ENCODE measurements at regions not wholly inside any gene's neighbourhood (a gene's known extent, or its start where the extent isn't known, plus 50 kb on each side); places are given as distances from the start of the nearest gene placed in this dataset.

DNA sequence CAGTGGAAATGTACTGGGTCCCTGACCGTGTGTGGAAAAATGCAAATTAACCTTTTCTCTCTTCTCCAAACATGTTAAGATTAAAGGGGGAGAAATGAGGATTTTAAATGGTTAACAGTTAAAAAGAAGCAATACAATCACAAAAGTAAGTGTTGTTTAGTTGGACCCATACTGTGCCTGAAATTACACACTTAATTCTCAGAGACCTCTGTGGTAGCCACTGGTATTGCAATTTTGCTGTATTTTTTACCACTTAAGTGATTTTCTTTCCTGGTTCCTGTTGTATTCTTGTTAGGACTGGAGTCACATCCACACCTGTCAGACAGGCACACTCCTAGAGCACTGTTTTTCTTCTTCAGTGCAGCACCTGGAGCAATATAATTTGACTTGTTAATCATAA lies 179.6 kb upstream of the PDGFD start:
- FAIRE-seq (no peak), DNase-seq (ENCODE audit: low read depth, low spot score) (no peak)
- Histone ChIP-seq H3K4me2 (ENCODE audit: control insufficient read depth, extremely low read depth, insufficient read depth, low read depth, low read length) (no peak overlapping the region), H3K27ac (ENCODE audit: control insufficient read depth, insufficient read depth, low read length) (no peak overlapping the region), H3K36me3 (ENCODE audit: control insufficient read depth in 2 of 2, extremely low read depth in 1 of 2, insufficient read depth in 2 of 2, low read length in 2 of 2) (no peaks in the 10 kb centered on the region), H3K4me3 (ENCODE audit: control insufficient read depth in 2 of 3, extremely low read depth in 1 of 3, insufficient read depth in 2 of 3, low read depth in 1 of 3, low read length in 3 of 3) (no peak overlapping the region), H2AFZ (ENCODE audit: control insufficient read depth, low read length) (no peak overlapping the region), H3K27me3 (ENCODE audit: control insufficient read depth, extremely low read depth, insufficient read depth, low read length) (no peaks in the 10 kb centered on the region), H3K79me2 (ENCODE audit: control insufficient read depth, insufficient read depth, low read length) (no peaks in the 10 kb centered on the region), H3K4me1 (ENCODE audit: control insufficient read depth, extremely low read depth, insufficient read depth, low read length) (no peaks in the 10 kb centered on the region), H4K20me1 (ENCODE audit: control insufficient read depth, extremely low read depth, insufficient read depth, low read length) (no peaks in the 10 kb centered on the region), H3K9me1 (ENCODE audit: control insufficient read depth, extremely low read depth, insufficient read depth, low read length) (no peaks in the 10 kb centered on the region), H3K9ac (ENCODE audit: control insufficient read depth, extremely low read depth, insufficient read depth, low read length) (no peak overlapping the region), H3K9me3 (ENCODE audit: control insufficient read depth, low read depth, low read length) (no peaks in the 10 kb centered on the region)
- dilution Hi-C loops (cut with MboI; ENCODE audit: extremely low pct_ligation_motif_present, low sequenced_read_pairs): no loop called here
- TF ChIP-seq EZH2 (IDR thresholded peaks at IDR 0.05; ENCODE audit: low read length): no peak
- TF ChIP-seq, protein P1, sequence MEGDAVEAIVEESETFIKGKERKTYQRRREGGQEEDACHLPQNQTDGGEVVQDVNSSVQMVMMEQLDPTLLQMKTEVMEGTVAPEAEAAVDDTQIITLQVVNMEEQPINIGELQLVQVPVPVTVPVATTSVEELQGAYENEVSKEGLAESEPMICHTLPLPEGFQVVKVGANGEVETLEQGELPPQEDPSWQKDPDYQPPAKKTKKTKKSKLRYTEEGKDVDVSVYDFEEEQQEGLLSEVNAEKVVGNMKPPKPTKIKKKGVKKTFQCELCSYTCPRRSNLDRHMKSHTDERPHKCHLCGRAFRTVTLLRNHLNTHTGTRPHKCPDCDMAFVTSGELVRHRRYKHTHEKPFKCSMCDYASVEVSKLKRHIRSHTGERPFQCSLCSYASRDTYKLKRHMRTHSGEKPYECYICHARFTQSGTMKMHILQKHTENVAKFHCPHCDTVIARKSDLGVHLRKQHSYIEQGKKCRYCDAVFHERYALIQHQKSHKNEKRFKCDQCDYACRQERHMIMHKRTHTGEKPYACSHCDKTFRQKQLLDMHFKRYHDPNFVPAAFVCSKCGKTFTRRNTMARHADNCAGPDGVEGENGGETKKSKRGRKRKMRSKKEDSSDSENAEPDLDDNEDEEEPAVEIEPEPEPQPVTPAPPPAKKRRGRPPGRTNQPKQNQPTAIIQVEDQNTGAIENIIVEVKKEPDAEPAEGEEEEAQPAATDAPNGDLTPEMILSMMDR (optimal IDR thresholded peaks at IDR 0.05 in 1 of 3, IDR thresholded peaks at IDR 0.05 in 1 of 3, conservative IDR thresholded peaks at IDR 0.05 in 1 of 3; ENCODE audit: extremely low read depth in 1 of 3, insufficient read depth in 2 of 3, low read length in 3 of 3): peak in 1 of 3 experiments; percentile 41

DNA sequence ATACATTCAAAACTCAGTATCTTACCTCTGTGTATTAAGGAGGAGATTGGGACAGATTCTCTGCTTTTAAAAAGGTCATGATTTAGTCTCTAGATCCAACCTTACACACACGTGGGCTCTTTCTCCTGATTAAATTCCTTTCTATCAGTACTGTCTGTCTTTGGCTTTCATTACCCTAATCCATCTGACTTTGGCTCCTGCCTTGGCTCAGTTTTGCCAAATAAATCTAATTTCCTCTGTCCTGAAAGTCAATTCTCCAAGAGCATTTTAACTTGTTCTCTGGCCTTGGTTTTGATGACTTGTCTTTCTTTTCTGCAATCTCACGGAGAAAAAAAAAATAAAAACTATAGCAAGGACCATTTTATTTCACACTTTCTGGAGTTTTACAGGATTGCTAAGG lies 176.6 kb upstream of the PDGFD start:
- H2AFZ ChIP-seq (ENCODE audit: control insufficient read depth, low read length): no peak overlapping the region
- H3K9me1 ChIP-seq (ENCODE audit: control insufficient read depth, extremely low read depth, insufficient read depth, low read length): no peaks in the 10 kb centered on the region
- dilution Hi-C loops (cut with MboI; ENCODE audit: extremely low pct_ligation_motif_present, low sequenced_read_pairs): no loop called here
- FAIRE-seq (no peak), DNase-seq (ENCODE audit: low read depth, low spot score) (no peak)
- TF ChIP-seq EZH2 (IDR thresholded peaks at IDR 0.05; ENCODE audit: low read length): no peak
- TF ChIP-seq, protein P1 (optimal IDR thresholded peaks at IDR 0.05 in 1 of 3, IDR thresholded peaks at IDR 0.05 in 1 of 3, conservative IDR thresholded peaks at IDR 0.05 in 1 of 3; ENCODE audit: extremely low read depth in 1 of 3, insufficient read depth in 2 of 3, low read length in 3 of 3): no peak
- no peaks in the 10 kb centered on the region for H3K36me3 ChIP-seq (ENCODE audit: control insufficient read depth in 2 of 2, extremely low read depth in 1 of 2, insufficient read depth in 2 of 2, low read length in 2 of 2)
- no peaks in the 10 kb centered on the region for H4K20me1 ChIP-seq (ENCODE audit: control insufficient read depth, extremely low read depth, insufficient read depth, low read length)
- H3K9ac ChIP-seq (ENCODE audit: control insufficient read depth, extremely low read depth, insufficient read depth, low read length): no peak overlapping the region
- H3K9me3 ChIP-seq (ENCODE audit: control insufficient read depth, low read depth, low read length): no peaks in the 10 kb centered on the region
- peaks cover 8% of the 10 kb centered on the region for H3K4me1 ChIP-seq (ENCODE audit: control insufficient read depth, extremely low read depth, insufficient read depth, low read length)
- H3K79me2 ChIP-seq (ENCODE audit: control insufficient read depth, insufficient read depth, low read length): no peaks in the 10 kb centered on the region
- no peak overlapping the region for H3K4me3 ChIP-seq (ENCODE audit: control insufficient read depth in 2 of 3, extremely low read depth in 1 of 3, insufficient read depth in 2 of 3, low read depth in 1 of 3, low read length in 3 of 3)
- no peaks in the 10 kb centered on the region for H3K27me3 ChIP-seq (ENCODE audit: control insufficient read depth, extremely low read depth, insufficient read depth, low read length)
- no peak overlapping the region for H3K4me2 ChIP-seq (ENCODE audit: control insufficient read depth, extremely low read depth, insufficient read depth, low read depth, low read length)
- no peak overlapping the region for H3K27ac ChIP-seq (ENCODE audit: control insufficient read depth, insufficient read depth, low read length)
